ENCODE measurements at regions not wholly inside any gene's neighbourhood (a gene's known extent, or its start where the extent isn't known, plus 50 kb on each side); places are given as distances from the start of the nearest gene placed in this dataset.

DNA sequence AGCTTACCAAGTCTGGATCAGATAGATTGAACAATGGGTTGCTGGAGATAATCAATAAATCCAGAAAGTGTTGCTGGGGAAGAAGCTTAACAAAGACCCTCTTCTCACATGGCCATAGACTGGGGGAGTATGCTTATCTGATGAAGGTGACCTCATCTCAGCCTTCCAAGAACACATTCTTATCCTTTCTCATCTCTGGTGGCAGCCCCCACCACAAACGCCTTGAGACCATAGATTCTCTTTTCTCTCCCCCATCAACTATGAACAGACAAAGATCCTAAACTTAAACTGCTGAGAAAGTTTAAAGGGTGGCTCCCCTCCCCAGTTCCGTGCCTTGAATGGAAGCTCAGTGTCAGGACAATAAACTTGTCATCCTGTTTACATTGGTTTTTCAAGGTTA, 428.7 kb upstream of the TRIB2 start:
- TF ChIP-seq, protein P1, sequence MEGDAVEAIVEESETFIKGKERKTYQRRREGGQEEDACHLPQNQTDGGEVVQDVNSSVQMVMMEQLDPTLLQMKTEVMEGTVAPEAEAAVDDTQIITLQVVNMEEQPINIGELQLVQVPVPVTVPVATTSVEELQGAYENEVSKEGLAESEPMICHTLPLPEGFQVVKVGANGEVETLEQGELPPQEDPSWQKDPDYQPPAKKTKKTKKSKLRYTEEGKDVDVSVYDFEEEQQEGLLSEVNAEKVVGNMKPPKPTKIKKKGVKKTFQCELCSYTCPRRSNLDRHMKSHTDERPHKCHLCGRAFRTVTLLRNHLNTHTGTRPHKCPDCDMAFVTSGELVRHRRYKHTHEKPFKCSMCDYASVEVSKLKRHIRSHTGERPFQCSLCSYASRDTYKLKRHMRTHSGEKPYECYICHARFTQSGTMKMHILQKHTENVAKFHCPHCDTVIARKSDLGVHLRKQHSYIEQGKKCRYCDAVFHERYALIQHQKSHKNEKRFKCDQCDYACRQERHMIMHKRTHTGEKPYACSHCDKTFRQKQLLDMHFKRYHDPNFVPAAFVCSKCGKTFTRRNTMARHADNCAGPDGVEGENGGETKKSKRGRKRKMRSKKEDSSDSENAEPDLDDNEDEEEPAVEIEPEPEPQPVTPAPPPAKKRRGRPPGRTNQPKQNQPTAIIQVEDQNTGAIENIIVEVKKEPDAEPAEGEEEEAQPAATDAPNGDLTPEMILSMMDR (conservative IDR thresholded peaks at IDR 0.05) = no peak
- TF ChIP-seq EZH2 (IDR thresholded peaks at IDR 0.05; ENCODE audit: low read depth) = no peak
